Stimulated activated CD4-positive, alpha-beta T cell treated with anti-CD3 and anti-CD28 coated beads, Interleukin-12 subunit alpha, Interleukin-12 subunit beta, amount 100 ng/mL, for 24 hours (primary cell): ENCODE measurements at regions not wholly inside any gene's neighbourhood (a gene's known extent, or its start where the extent isn't known, plus 50 kb on each side); places are given as distances from the start of the nearest gene placed in this dataset.

Experiments
- DNase-seq, 2 experiments: peaks; one replicate each; pipeline ENCODE4 v3.0.0-alpha.2; 2020; ENCODE audit warnings: low read depth in 2 of 2

DNA sequence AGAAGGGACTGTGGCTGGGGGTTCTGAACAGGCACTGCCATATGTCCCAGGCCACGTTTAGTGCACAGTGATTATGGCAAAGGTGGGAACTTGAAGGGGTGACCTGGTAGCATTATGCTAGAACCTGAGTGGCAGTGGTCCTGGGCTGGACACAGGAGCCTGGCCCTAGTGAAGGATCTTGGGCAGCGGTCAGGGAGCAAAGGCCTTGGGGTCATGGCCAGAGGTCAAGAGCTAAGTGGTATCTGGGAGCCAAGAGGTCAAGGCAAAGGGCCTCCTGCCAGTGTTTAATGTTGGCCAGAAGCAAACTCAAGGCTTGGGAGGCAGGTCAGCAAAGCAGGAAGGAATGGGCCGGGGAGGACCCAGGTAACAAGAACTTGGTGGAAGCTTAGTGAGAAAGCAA lies 254.5 kb downstream of the CDH26 start:
- no peak for DNase-seq

DNA sequence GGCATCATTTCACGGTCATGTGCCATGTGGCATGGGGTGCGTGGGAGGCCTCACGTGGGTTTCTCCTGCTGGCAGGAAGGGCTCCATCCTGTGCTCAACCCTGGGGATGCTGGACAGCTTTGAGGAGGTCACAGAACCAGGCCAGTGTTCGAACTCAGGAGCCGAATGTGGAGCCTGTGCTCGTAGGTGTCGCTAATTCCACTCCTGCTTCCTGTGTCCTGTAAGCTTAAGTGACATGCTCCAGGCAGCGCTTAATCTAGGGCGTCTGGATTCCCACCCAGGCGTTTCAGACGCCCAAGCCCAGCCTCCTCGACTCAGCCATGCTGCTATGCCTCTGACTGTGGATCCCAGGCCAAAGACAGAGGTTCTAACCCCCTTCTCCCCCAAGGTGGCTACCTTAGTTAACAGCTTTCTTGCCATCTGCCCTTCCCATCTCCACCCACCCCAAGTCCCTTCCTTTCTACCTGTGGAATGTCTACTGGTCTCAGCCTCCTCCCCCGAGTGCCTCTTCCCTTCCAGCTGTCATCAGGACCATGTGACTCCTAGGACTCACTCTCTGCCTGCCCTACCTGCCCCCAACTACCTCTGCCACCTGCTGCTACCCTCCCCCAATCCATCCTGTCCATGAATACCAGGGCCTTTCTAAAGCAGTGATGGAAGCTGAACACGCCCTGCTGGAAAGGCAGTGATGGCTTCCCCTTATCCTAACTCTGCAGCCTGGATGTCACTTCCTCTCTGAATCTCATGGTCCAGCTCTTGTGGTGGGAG lies 255.1 kb downstream of the CDH26 start:
- DNase-seq, result no peak

DNA sequence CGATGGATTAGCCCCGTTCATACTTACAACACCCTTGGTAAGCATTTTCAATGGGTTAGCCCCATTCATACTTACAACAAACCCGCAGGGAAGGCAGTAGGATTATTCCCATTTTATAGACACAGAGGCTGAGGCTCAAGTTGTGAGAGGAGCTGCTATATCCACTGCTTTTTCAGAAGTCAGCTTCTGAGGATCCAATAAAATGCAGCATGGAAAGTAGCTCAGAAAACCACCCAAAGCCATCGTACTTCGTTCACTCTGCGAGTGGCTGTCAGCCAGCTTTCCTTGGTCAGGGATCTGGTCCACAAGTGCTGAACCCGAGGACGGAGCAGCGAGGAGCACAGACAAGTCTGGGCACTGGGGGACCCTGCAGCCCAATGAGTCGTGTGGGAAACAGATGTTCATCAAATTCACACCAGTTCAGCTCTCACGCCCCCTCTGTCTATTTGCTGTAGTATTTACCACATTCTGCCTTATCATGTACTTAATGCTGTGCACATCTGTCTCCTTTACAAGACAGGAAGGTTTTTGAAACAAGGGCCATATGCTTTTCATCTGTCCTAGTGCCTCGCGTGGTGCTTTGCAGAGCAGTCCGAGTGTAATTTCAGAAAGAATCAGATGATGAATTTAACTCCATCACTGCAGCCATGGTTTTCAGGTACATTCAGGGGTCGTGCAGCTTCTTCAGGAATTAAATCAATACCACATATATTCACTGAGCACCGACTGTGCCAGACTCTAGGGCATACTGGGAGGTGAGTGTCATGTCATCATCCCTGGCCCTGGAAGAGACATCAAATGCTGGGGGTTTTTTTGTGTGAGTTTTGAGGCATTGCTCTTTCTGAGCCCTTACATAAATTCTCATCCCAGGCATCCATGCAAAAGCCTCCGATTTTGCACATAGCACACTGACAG lies 256.9 kb downstream of the CDH26 start:
- DNase-seq, result no peak

DNA sequence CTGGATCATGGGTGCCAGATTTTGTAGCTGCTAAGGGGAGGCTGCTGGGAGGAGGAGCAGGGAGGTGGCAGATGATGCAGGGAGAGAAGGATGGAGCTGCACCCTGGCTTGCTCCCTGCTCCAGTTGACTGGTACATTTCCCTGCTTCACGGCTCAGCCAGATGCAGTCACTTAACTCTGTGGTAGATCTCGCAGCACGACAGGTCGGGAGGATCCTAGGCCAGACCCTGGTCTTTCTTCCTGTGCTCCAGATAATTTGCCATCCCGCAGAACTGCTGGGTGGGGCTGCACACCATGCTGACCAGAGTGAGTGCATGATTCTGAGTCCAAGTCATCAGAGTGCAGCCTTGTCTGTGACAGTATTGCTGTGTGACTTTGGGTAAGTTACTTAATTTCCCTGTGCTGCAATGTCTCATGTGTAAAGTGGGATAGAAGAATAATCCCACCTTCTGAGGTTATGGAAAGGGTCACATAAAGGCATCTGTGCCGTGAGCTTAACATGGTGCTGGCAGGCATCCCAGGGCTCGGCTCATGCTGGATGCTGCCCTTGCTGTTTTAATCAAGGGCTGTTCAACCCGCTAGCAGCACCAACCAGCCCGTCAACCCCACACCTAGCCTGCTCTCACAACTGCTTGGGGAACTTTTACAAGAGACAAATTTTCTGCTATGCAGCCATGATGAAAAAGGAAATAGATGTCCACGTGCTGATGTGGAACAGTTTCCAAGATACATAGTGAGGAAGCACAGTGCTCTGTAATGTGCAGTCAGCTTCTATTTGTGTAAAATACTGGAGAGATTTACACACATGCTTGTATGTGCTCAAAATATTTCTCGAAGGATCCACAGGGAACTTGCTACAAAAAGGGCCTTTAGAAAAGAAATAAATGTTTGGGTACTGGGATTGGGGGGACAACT lies 257.9 kb downstream of the CDH26 start:
- no peak for DNase-seq

DNA sequence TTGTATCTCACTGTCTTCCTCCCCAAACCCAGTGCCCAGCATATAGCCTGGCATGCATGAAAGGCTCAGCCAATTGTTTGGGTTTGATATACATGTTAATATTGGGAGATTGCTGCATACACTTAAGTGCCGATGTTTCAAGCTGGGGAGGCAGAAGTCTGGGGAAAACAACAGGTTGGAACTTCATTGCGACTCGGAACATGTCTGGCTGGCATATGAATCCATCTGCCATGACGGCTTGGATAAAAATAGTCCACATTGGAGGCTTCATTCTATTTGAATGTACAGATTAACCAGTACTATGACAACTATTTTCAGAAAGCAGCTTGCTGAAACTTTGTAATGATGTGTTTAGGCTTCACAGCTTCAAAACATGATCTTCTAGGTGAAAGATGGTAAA lies 261.0 kb downstream of the CDH26 start:
- no peak for DNase-seq

DNA sequence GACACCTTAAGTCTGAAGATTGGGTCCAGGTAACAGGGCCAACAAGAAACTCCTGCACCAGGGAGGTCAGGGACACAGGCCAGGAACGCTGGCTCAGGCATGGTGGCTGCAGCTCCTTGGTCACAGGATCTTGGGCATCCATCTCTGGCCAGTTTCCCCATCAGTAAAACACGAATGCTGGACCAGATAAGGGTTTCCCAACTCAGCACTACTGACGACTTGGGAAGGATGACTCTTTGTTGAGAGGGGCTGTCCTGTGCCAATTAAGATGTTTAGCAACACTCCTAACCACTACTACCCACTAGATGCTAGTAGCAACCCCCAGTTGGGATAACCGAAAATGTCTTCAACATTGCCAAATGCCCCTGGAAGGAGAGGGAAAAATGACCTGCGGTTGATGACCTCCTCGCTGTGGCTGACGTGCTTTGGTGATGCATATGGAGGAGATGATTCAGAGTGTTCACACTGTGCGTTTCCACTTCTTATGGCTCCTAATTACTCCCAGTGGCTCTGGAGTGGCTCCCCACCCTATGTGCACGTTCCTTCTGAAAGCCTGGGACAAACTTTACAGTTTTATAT lies 261.9 kb downstream of the CDH26 start:
- DNase-seq, result no peak

DNA sequence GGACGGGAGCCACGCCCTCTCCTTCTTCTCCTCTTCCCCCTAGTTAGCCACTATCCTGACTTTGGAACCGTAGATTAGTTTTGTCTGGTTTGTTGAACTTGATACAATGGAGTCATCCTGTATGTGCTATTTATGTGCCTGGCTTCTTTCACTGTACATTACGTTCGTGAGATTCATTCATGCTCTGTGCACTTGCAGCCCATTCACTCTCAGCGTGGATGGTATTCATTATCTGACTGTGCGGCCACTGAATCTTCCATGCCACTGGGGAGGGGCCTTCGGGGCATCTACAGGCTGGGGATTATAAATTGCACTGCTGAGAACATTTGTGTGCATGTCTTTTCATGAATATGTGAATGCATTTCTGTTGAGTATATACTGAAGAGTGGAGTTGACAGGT lies 262.5 kb downstream of the CDH26 start:
- no peak for DNase-seq

DNA sequence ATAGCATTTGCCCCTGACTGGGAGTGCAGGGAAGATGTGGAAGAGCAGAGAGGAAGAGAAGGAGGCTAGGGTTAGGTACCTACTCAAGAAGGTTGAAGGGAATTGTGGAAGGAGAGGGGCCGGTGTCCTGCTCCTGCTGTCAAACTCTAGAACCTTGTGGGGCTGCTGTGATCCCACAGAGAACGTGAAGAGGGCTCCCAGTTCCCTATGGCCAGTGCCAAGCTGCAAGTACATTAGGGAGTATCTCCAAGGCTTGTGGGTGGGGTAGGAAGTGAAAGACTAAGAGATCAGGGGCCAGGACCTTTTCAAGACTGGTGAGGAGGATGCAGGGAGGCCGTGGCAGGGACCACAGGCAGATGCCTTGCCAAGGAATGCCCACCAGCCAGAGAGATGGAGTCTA lies 263.4 kb downstream of the CDH26 start:
- DNase-seq, result no peak

DNA sequence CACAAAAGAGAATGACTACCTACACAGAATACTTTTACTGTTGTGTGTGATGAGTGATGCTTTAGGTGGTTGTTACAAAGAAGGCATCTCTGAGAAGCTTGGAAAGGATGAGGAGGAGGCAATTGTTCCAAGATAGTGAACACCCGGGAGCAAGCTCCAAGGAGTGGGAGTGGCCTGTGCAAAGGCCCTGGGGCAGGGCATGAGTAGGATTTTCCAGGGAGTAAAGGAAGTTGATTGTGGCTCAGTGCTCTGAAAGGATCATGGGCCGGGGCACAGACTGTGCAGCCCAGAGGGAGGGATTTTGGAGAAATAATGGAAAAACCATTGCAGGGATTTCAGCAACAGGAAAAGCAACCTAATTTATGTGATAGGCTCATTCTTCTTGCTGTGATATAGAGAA lies 264.3 kb downstream of the CDH26 start:
- no peak for DNase-seq

DNA sequence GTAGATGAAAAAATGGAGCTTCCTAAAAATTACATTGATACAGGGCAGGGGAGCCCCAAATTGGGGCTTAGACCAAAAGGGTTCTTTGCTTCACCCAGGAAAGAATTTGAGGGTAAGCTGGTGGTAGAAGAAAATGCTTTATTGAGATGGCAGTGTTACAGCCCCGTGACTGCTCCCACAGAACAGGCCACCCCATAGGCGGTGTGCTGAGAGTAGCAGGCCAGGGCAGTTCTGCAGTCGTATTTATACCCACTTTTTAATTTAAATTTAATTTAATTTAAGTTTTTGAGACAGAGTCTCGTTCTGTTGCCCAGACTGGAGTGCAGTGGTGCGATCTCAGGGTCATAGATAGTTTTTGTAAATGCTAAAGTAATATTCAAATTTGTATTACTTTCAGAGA lies 265.0 kb downstream of the CDH26 start:
- DNase-seq, result no peak

DNA sequence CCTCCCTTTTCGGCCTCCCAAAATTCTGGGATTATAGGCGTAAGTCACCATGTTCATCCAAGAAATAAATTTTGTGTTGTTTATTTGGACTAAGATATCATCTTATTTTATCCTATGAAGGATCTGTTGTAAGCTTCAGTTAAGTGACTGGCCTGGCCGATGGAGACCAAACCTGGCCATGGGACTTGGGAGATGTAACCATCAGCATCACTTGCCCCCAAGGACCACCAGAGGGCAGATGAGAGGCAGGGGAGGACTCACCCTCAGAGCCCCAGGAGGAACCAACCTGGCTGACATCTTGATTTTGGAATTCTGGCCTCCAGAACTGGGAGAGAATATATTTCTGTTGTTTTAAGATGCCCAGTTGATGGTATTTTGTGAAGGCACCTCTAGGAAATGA lies 266.7 kb downstream of the CDH26 start:
- DNase-seq, result no peak

DNA sequence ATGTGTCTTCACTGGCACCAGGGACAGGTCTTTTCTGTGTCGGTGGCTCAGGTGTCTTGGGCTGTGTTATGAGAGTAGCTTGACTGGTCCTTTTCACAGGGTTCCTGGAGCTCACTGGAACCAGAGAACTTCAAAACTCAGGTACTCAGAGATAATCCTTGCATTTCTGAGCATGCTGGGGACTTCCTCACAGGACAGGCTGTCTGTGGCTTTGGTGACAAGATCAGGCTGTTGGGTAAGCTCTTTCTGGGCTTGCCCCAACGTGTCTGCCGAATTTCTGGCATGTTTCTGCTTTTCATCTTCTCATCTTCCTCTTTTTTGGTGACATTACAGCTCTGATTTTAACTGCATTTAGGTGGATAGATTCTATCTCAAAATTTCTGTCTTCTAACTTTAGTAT lies 270.0 kb downstream of the CDH26 start:
- DNase-seq, result no peak

DNA sequence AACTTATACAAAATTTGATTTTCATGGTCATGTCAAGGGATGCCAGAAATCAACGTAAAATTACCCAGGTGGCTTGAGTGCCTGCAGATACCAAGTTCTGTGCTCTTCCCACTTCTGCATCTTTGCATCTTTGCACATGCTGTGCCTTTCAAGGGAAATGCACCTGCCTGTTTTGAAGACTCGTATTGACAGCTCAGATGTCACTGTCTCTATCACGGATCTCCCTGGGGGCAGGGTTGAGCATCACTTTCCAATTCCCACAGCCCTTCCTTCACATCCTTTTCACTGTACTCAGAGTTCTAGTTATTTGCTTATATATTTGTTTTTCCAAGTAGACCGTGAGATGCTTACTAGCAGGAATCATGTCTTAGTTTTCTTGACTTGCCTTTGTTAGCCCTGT lies 274.2 kb downstream of the CDH26 start:
- no peak for DNase-seq

DNA sequence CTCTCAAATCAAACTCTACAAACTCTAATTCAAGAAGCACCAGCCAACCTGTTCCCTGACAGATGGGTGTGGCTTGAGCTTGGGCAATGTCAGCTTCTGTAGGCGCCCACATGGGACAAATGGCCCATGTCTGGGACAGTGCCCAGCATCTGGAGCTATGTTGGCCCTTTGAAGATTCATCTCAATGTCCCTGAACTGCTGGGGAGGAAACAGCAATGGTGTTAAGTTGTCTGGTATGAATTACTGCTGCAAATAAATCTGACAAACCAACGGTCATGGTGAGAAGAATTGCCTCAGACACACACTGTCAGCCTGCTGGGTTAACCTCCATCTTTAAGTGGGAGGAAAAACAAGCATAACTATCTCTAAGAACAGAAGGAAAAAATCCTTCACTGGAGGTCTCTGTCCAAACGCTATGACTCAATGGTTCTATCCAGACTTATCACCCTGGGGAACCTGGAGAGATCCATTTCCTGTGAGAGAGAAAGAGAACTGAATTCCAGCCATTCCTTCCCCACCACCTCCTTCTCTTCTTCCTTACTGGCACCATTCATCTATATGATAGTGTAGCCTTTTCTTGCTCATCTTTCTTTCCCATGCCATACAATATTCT lies 274.9 kb downstream of the CDH26 start:
- DNase-seq, result no peak

DNA sequence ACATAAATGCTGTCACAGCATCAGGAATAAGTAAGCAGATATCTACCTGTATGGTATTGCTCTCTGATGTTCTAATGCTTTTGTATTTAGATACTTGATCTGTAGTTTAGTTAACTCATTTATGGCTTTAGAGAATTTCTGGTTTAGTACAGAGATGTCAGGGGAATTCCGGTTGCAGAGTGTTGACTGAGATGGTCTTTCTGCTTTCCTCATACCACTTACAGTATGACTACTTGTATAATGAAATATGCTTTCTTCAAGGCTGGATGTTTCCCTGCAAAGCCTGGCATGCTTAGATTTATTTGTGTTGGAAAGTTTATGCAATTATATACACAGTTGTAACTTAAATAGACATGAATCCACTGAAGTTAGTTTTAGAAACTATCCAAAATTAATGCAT lies 278.4 kb downstream of the CDH26 start:
- DNase-seq, result no peak

DNA sequence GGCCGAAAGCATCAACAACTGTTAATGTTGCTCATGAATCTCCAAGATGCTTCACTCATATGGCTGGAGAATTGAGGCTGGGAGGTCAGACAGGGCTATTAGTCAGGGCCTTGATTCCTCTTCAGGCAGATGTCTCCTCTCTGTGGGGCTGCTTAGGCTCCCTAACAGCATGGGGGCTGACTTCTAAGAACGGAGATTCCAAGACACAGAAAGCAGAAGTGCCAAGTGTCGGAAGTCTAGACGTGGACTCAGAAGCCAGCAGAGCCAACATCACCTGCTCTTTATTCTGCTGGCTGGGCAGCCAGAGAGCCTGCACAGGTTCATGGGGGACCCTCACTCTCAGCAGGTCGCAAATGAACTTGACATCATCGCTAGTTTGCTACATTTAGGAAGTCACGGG lies 279.8 kb downstream of the CDH26 start:
- no peak for DNase-seq

DNA sequence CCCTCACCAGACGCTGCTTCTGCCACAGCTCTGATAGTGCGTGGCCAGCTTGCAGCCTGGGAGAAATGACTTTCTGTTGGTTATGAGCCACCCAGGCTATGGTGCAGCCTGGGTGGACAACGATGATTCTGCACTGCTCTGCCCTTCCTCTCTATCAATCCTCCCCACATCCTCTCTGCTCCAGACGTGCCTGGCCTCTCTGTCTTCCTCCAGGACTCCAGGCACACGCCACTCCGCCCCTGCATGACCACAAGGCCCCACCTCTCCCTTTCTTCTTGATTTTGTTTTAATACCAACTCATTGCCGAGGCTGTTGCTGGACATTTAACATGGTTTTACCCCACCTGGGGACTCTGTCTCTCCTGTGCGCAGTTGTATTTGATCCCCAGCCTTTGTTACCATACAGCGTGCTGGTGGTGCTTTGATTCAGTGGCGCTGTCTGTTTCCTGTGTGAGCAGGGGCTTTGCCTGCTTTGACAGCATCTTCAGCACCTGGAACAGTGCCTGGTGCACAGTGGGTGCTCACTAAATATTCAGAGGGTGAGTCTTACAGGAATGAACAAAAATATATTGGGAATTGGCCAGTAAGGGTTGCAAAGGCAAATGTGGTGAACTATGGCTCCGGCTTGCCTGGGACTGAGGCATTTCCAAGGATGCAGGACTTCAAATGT lies 280.9 kb downstream of the CDH26 start:
- no peak for DNase-seq

DNA sequence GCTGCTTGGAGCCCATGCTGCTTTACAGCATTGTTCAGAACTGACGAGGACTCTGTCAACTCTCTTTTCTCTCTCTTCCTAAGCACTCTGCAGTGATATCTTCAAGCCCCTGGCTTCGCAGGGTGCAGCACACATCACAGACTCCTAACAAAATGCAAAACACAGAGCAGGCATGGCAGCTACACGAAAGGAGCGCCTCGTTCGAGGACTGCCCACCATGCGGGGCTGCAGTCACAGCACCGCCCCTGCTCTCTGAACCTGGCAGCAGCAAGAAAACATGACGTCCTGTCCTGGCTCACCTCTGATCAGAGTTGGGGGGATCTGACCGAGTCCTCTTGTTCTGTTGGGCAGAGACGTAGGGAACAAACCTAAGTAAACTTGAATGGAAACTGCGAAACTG lies 281.7 kb downstream of the CDH26 start:
- DNase-seq, result no peak

DNA sequence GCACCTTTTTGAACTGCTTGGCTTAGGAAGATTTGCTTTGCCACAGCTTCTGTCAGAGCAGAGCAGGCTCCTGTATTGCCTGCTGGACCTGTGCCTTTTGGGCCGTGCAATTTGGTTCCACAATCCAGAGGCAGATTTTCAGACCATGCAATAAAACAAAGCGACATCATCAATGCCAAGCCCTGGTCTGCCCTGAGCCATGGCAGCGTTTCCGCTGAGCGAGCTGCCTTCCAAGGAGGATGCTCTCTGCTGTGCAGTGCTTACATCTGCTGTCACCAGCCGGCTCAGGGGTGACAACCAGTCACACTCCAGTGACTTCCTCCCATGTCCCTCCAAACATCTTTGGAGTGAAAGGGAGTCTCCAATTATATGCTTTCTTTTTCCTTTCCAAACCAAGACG lies 282.2 kb downstream of the CDH26 start:
- no peak for DNase-seq

DNA sequence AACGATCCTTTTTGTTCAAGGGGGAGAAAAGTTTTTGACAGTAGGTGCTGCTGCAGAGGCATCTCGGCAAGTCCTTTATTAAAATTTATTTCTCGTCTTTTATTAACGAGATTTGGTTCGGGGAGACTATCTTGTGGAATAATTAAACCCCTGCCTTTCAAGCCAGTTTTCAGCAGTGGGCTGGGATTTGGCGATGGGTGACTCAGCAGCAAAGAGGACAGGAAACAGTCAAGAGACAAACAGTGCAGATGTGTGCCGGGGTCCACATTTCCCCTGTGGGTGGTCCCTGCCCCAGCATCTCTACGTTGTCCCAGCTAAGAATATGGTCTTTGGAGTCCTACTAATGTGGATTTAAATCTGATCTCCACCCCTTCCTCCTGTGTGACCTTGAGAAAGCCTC lies 282.8 kb downstream of the CDH26 start:
- DNase-seq, result no peak
